ENCODE measurements at regions not wholly inside any gene's neighbourhood (a gene's known extent, or its start where the extent isn't known, plus 50 kb on each side); places are given as distances from the start of the nearest gene placed in this dataset.

- Histone ChIP-seq H3F3A (replicated peaks; ENCODE audit: insufficient read depth) (no peaks in the 10 kb centered on the region), H3K36me3 (replicated peaks in 1 of 2; ENCODE audit: control insufficient read depth in 1 of 2, insufficient read depth in 2 of 2, low read length in 1 of 2) (no peaks in the 10 kb centered on the region), H3K79me2 (ENCODE audit: insufficient read depth) (no peaks in the 10 kb centered on the region), H3K4me1 (ENCODE audit: control insufficient read depth in 1 of 2, insufficient read depth in 2 of 2, low read depth in 1 of 2, low read length in 1 of 2) (no peaks in the 10 kb centered on the region), H4K20me1 (ENCODE audit: insufficient read depth) (no peaks in the 10 kb centered on the region), H3K9me2 (no peaks in the 10 kb centered on the region), H3K9ac (no peak overlapping the region), H3K4me3 (ENCODE audit: low read depth in 2 of 2, low read length in 1 of 2) (no peak overlapping the region), H3K4me2 (no peak overlapping the region), H2AFZ (ENCODE audit: low read depth) (no peak overlapping the region), H3K9me3 (no peaks in the 10 kb centered on the region), H3K27me3 (ENCODE audit: insufficient read depth) (no peaks in the 10 kb centered on the region), H3K27ac (ENCODE audit: low read depth in 2 of 2, low read length in 1 of 2) (no peak overlapping the region)
- whole genome bisulfite sequencing (ENCODE audit: low lambda C conversion rate) = 42% methylated on average over 5 of the region's 8 CpGs
- POLR2A ChIA-PET = no interaction called here
- TF ChIP-seq USF2 (IDR thresholded peaks at IDR 0.05; ENCODE audit: borderline replicate concordance, low read depth, low read length) (no peak), GABPA (IDR thresholded peaks at IDR 0.05; ENCODE audit: low read depth) (no peak), SMC3 (IDR thresholded peaks at IDR 0.05; ENCODE audit: low read depth, low read length) (no peak), NFIC (IDR thresholded peaks at IDR 0.05; ENCODE audit: borderline replicate concordance) (no peak), RCOR1 (IDR thresholded peaks at IDR 0.05; ENCODE audit: low read length) (no peak), GATA2 (CRISPR knock-in tag; IDR thresholded peaks at IDR 0.05) (no peak), TEAD4 (IDR thresholded peaks at IDR 0.05; ENCODE audit: borderline replicate concordance, insufficient read depth) (no peak), PBX3 (IDR thresholded peaks at IDR 0.05) (no peak), YY1 (IDR thresholded peaks at IDR 0.05; ENCODE audit: low read depth) (no peak), USF1 (IDR thresholded peaks at IDR 0.05; ENCODE audit: borderline replicate concordance, low read depth) (no peak), FOSL2 (IDR thresholded peaks at IDR 0.05; ENCODE audit: borderline replicate concordance, low read depth) (no peak), FOXM1 (IDR thresholded peaks at IDR 0.05; ENCODE audit: low read depth) (no peak)
- CTCF ChIA-PET = no interaction called here
- no peak for DNase-seq
Measured at GRCh38 chr5:136666970-136667620, 301.8 kb upstream of the TRPC7 start.

GRCh38 chr5:136665331-136665730 lies 300.0 kb upstream of the TRPC7 start:
- Histone ChIP-seq H4K20me1 (ENCODE audit: insufficient read depth) (no peaks in the 10 kb centered on the region), H3K79me2 (ENCODE audit: insufficient read depth) (no peaks in the 10 kb centered on the region), H3F3A (replicated peaks; ENCODE audit: insufficient read depth) (no peaks in the 10 kb centered on the region), H3K4me1 (ENCODE audit: control insufficient read depth in 1 of 2, insufficient read depth in 2 of 2, low read depth in 1 of 2, low read length in 1 of 2) (no peaks in the 10 kb centered on the region), H3K9me3 (no peaks in the 10 kb centered on the region), H3K9me2 (no peaks in the 10 kb centered on the region), H2AFZ (ENCODE audit: low read depth) (no peak overlapping the region), H3K27ac (ENCODE audit: low read depth in 2 of 2, low read length in 1 of 2) (no peak overlapping the region), H3K36me3 (replicated peaks in 1 of 2; ENCODE audit: control insufficient read depth in 1 of 2, insufficient read depth in 2 of 2, low read length in 1 of 2) (no peaks in the 10 kb centered on the region), H3K27me3 (ENCODE audit: insufficient read depth) (no peaks in the 10 kb centered on the region), H3K4me2 (no peak overlapping the region), H3K9ac (no peak overlapping the region), H3K4me3 (ENCODE audit: low read depth in 2 of 2, low read length in 1 of 2) (no peak overlapping the region)
- POLR2A ChIA-PET = no interaction called here
- no peak for DNase-seq
- 5% methylated on average over 1 of the region's 1 CpG for WGBS (ENCODE audit: low lambda C conversion rate)
- CTCF ChIA-PET = no interaction called here
- TF ChIP-seq NFIC (IDR thresholded peaks at IDR 0.05; ENCODE audit: borderline replicate concordance) (no peak), GATA2 (CRISPR knock-in tag; IDR thresholded peaks at IDR 0.05) (no peak), SMC3 (IDR thresholded peaks at IDR 0.05; ENCODE audit: low read depth, low read length) (no peak), FOSL2 (IDR thresholded peaks at IDR 0.05; ENCODE audit: borderline replicate concordance, low read depth) (no peak), IRF3 (IDR thresholded peaks at IDR 0.05; ENCODE audit: low read depth, low read length) (no peak), RFX5 (IDR thresholded peaks at IDR 0.05; ENCODE audit: low read length) (no peak), FOXJ3 (CRISPR knock-in tag; IDR thresholded peaks at IDR 0.05) (no peak), RCOR1 (IDR thresholded peaks at IDR 0.05; ENCODE audit: low read length) (no peak), JUND (IDR thresholded peaks at IDR 0.05) (no peak), USF1 (IDR thresholded peaks at IDR 0.05; ENCODE audit: borderline replicate concordance, low read depth) (no peak), TEAD4 (IDR thresholded peaks at IDR 0.05; ENCODE audit: borderline replicate concordance, insufficient read depth) (no peak), NRF1 (IDR thresholded peaks at IDR 0.05; ENCODE audit: low read depth, low read length) (no peak), GABPA (IDR thresholded peaks at IDR 0.05; ENCODE audit: low read depth) (no peak), EZH2phosphoT487 (IDR thresholded peaks at IDR 0.05; ENCODE audit: borderline replicate concordance, low read depth) (no peak), CTCF (IDR thresholded peaks at IDR 0.05) (no peak), USF2 (IDR thresholded peaks at IDR 0.05; ENCODE audit: borderline replicate concordance, low read depth, low read length) (no peak)

All from SK-N-SH (cell line).